ENCODE measurements at regions not wholly inside any gene's neighbourhood (a gene's known extent, or its start where the extent isn't known, plus 50 kb on each side); places are given as distances from the start of the nearest gene placed in this dataset.

DNA sequence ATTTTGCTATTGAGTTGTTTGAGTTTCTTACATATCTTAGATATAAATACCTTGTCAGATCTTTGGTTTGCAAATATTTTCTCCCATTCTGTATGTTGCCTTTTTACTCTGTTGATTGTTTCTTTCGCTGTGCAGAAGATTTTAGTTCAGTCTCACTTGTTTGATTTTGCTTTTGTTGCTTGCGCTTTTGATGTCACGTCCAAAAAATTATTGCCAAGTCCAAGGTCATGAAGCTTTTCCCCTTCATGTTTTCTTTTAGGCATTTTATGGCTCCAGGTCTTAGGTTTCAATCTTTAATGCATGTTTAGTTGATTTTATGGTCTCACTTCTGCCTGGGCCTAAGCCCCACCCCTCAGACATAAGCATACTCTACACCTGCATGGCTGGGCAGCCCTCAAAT lies 131.5 kb upstream of the TNC start:
- Histone ChIP-seq H3K27ac (no peak overlapping the region), H3K9me3 (no peaks in the 10 kb centered on the region), H3K4me3 (no peak overlapping the region), H3K36me3 (no peaks in the 10 kb centered on the region), H3K4me1 (ENCODE audit: insufficient read depth) (no peaks in the 10 kb centered on the region), H3K27me3 (no peaks in the 10 kb centered on the region)
- 62 to 73% (median 72%) methylated on average over 3 of the region's 3 CpGs for WGBS, 3 donors
- intact Hi-C loops (cut with DNase I) = no loop called here
- no peak for TF ChIP-seq CTCF (IDR thresholded peaks at IDR 0.05)
- TF ChIP-seq POLR2A (IDR thresholded peaks at IDR 0.05) = no peak
- no peak for TF ChIP-seq EP300 (IDR thresholded peaks at IDR 0.05)
- no peak for DNase-seq

GRCh38 chr9:115250621-115251032 lies 132.7 kb upstream of the TNC start:
- Histone ChIP-seq H3K4me1 (ENCODE audit: insufficient read depth) (no peaks in the 10 kb centered on the region), H3K27me3 (no peaks in the 10 kb centered on the region), H3K27ac (no peak overlapping the region), H3K36me3 (no peaks in the 10 kb centered on the region), H3K4me3 (no peak overlapping the region), H3K9me3 (no peaks in the 10 kb centered on the region)
- intact Hi-C loops (cut with DNase I) = no loop called here
- DNase-seq = no peak
- WGBS, 3 donors = 0 to 7% (median 5%) methylated on average over 1 of the region's 1 CpG
- TF ChIP-seq EP300 (IDR thresholded peaks at IDR 0.05) (no peak), POLR2A (IDR thresholded peaks at IDR 0.05) (no peak), CTCF (IDR thresholded peaks at IDR 0.05) (no peak)

DNA sequence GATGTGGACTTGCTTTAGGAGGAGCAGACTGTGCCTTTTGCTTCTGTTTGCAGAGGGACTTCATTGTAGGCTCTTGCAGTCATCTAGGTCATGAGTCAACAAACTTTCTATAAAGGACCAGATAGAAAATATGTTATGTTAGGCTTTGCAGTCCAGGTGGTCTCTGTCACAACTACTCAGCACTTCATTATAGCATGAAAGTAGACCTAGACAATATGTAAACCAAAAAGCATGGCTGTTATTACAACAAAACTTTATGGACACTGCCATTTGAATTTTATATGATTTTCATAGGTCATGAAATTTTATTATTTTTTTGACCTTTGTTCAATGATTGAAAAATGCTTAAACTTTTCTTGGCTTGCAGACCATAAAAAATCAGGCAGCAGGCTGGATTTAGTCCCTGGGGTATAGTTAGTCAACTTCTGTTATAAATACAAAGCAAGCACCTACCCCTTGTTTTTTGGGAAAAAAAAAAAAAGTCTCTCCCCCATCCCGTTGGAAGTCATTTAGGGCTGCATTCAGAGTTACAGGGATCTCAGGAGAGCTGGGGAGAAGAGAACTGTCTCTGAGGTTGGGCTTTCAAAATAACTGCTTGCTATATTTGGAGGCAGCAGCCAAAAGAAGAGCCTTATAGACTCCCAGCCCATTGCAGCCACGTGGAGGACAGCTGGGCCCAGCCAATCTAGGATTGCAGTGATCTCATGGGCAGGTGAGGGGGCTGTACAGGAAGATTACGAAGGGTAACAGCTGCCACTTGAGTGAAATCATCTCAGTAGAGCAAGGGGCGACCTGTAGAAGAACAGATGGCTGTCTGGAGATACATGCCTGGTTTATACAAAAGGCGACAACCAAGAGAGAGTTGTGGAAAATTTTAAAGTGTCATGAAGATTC lies 136.6 kb upstream of the TNC start:
- Histone ChIP-seq H3K4me1 (ENCODE audit: insufficient read depth) (no peaks in the 10 kb centered on the region), H3K9me3 (no peaks in the 10 kb centered on the region), H3K36me3 (no peaks in the 10 kb centered on the region), H3K4me3 (no peak overlapping the region), H3K27ac (no peak overlapping the region), H3K27me3 (no peaks in the 10 kb centered on the region)
- no peak for DNase-seq
- no peak for TF ChIP-seq CTCF (IDR thresholded peaks at IDR 0.05)
- TF ChIP-seq POLR2A (IDR thresholded peaks at IDR 0.05) = no peak
- no peak for TF ChIP-seq EP300 (IDR thresholded peaks at IDR 0.05)
- 37 to 46% (median 42%) methylated on average over 5 of the region's 5 CpGs for WGBS, 3 donors
- intact Hi-C loops (cut with DNase I) = no loop called here

DNA sequence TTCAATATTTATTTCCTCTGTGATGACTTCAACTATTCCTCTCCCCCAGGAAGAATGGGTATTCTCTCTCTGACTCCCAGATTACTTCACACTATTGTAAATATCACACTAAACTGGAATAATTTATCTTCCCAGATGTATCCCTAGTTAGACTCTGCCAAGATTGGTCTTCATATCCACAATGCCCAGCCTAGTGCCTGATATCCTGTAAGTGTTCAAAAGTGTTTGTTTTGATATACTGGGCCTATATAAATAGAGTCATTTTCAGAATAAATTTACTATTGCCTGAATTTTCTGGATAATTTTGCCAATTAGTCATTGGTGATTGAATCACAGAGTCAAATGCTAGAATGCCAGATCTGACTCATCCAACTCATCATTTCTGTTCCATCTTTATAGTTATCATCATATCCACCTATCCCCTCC lies 143.7 kb upstream of the TNC start:
- no peak overlapping the region for H3K27ac ChIP-seq

More for the DNA sequence above, 143.7 kb upstream of the TNC start:
- no peaks in the 10 kb centered on the region for H3K27me3 ChIP-seq
- H3K4me1 ChIP-seq (ENCODE audit: insufficient read depth) = no peaks in the 10 kb centered on the region
- H3K36me3 ChIP-seq = no peaks in the 10 kb centered on the region
- intact Hi-C loops (cut with DNase I) = no loop called here
- DNase-seq = no peak
- H3K4me3 ChIP-seq = no peak overlapping the region
- TF ChIP-seq EP300 (IDR thresholded peaks at IDR 0.05) = no peak
- no peak for TF ChIP-seq POLR2A (IDR thresholded peaks at IDR 0.05)
- no peak for TF ChIP-seq CTCF (IDR thresholded peaks at IDR 0.05)
- no peaks in the 10 kb centered on the region for H3K9me3 ChIP-seq
